Right cardiac atrium (tissue), 5 donors: ENCODE measurements at regions not wholly inside any gene's neighbourhood (a gene's known extent, or its start where the extent isn't known, plus 50 kb on each side); places are given as distances from the start of the nearest gene placed in this dataset.
"Not testable (repeated sequence)": the region's sequence is repeated elsewhere in the genome, so short reads cannot be mapped to it uniquely, and the experiment has no call there.

Source experiments
- ATAC-seq, 2 donors: fragments of 200-7000 bp; cut with Tn5 transposase; one replicate each; pipeline versions ENCODE4 v1.8.0 to v1.9.1; 2020; ENCODE audit warnings: moderate library complexity in 2 of 2, mild to moderate bottlenecking in 1 of 2
- DNase-seq, 3 donors: peaks; one replicate each; pipeline ENCODE4 v3.0.0-alpha.2; 2020
- H3K27ac ChIP-seq: one replicate; pipeline ENCODE4 v1.5.1; 2013; ENCODE audit warnings: mild to moderate bottlenecking, low read length, control low read depth, moderate library complexity
- H3K27me3 ChIP-seq: one replicate; pipeline ENCODE4 v1.6.1; 2013; ENCODE audit not compliant: control insufficient read depth, insufficient read depth
- H3K4me1 ChIP-seq: one replicate; pipeline ENCODE4 v1.6.1; 2013; ENCODE audit warnings: low read length; ENCODE audit not compliant: control insufficient read depth, insufficient read depth
- H3K4me3 ChIP-seq: one replicate; pipeline ENCODE4 v1.5.1; 2013; ENCODE audit warnings: low read length, control low read depth
- H3K9me3 ChIP-seq: one replicate; pipeline ENCODE4 v1.6.1; 2013; ENCODE audit warnings: low read length; ENCODE audit not compliant: control insufficient read depth
- WGBS: extraction: QIAGEN DNeasy Blood & Tissue Kit; methylation state at CpG from one replicate; pipeline ENCODE4 v1.1.7; 2013; 5-methylcytosine and 5-hydroxymethylcytosine counted together
- intact Hi-C, 4 donors: fragments of 100-400 bp; cut with DNase I; formaldehyde crosslinking; loops; one replicate each; pipeline versions ENCODE4 v1.11.0 to v1.14.0; 2022 to 2023
- donor health status: healthy with polysubstance abuse.
- donor health status: DM: no; HTN: yes; CAD: no.
- donor health status: DM: no; HTN: no; CAD: no.
- donor health status: DM: no; HTN: yes; CAD: no; lungs with severe emphysema.
- donor health status: DM: yes; HTN: yes; CAD: no.

DNA sequence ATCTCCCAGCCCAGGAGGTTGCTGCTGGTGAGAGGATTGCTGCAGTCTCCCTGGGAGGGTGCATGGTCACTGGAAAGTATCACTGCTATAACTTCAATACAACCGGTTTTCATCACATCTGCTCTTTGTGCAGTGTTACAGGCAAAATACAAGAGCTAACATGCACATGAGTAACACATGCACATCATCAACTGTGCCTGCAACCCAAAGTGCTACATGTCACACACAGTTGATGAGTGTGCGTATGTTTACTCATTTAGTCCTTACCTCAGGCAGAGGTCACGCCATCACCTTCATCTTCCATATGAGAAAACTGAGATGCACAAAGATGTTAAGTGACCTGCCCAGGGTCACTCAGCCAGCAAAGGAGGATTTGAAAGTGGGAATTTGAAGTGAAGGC is 277.7 kb downstream of the FAM72C start:
- WGBS = 79% methylated on average over 3 of the region's 3 CpGs
- H3K4me3 ChIP-seq = no peak overlapping the region
- no peaks in the 10 kb centered on the region for H3K4me1 ChIP-seq
- no peak for DNase-seq
- no peak overlapping the region for H3K27ac ChIP-seq
- no peak for ATAC-seq
- intact Hi-C loops = no loop called here
- no peaks in the 10 kb centered on the region for H3K27me3 ChIP-seq
- no peaks in the 10 kb centered on the region for H3K9me3 ChIP-seq

DNA sequence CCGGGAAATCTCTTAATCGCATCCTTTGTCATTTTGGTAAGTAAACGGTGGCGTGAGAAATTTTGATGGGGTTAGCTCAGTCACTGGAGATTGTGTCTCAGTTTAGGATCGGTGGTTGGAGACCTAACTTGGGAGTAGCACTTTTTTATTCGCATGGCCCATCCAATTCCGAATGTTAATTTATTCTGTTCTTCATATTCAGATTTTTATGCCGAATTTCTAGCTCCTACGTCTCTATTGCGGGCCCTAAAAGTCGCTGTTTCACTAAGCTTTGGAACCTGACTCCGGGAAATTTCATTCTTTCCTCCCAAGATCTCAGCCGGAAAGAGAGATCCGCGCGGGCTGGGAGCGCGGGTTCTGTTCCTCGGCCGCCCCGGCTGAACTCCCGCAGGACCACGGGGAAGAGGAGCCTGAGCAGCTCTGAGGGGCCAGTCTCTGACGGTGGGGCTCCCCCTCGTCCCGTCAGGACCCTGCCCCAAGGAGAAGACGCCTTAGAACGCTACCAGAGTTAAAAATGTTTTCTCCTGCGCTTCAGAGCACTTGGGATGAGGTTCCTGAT is 279.7 kb downstream of the FAM72C start:
- 12% methylated on average over 29 of the region's 29 CpGs for WGBS
- no peak overlapping the region for H3K4me3 ChIP-seq
- no peak overlapping the region for H3K27ac ChIP-seq
- no peaks in the 10 kb centered on the region for H3K9me3 ChIP-seq
- ATAC-seq = no peak
- no peaks in the 10 kb centered on the region for H3K4me1 ChIP-seq
- no peak for DNase-seq
- intact Hi-C loops = no loop called here
- no peaks in the 10 kb centered on the region for H3K27me3 ChIP-seq

DNA sequence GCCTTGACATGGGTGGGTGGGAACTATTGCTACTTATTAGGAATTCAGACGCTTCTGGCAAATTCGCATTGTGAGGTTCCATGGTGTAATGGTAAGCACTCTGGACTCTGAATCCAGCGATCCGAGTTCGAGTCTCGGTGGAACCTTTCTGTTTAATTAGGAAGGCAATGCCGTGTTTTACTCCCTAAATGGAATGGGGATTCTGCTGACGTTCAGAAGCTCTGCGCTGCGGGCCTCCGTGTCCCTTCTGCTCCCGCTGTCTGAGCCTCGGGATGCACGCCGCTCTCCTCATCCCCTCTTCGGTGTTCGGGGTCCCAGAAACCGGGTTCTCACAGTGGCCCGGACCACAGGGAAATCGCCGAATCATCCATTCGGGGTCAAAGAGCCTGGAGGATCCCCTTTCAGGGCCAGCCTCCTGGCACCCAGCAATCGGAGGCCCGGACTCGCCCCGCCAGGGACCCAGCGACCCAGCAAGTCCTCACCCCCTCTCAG is 280.3 kb downstream of the FAM72C start:
- Histone ChIP-seq H3K27ac (no peak overlapping the region), H3K4me1 (no peaks in the 10 kb centered on the region), H3K27me3 (no peaks in the 10 kb centered on the region), H3K9me3 (no peaks in the 10 kb centered on the region), H3K4me3 (no peak overlapping the region)
- ATAC-seq (no peak), DNase-seq (no peak)
- intact Hi-C loops = no loop called here
- WGBS = 16% methylated on average over 27 of the region's 27 CpGs

DNA sequence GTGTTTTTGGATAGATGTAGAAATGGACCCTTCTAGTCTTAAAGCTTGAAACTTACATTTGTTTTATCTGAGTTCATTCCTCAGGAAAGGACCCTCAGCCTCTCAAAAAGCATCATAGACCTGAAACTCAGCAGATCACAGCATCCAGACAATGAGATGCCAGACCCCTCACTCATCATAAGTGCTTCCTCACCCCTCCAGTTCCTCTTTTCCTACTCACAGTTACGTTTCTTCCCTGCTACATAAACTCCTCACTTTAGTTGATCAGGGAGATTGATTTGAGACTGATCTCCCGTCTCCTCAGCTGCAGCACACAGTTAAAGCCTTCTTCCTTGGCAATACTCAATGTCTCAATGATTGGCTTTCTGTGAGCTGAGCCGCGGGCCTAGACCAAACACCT is 282.0 kb downstream of the FAM72C start:
- no peak overlapping the region for H3K27ac ChIP-seq
- WGBS = 70% methylated on average over 4 of the region's 4 CpGs
- ATAC-seq (no peak), DNase-seq (no peak)
- intact Hi-C loops = no loop called here
- H3K4me1 ChIP-seq = no peaks in the 10 kb centered on the region
- H3K27me3 ChIP-seq = no peaks in the 10 kb centered on the region
- no peak overlapping the region for H3K4me3 ChIP-seq
- no peaks in the 10 kb centered on the region for H3K9me3 ChIP-seq

DNA sequence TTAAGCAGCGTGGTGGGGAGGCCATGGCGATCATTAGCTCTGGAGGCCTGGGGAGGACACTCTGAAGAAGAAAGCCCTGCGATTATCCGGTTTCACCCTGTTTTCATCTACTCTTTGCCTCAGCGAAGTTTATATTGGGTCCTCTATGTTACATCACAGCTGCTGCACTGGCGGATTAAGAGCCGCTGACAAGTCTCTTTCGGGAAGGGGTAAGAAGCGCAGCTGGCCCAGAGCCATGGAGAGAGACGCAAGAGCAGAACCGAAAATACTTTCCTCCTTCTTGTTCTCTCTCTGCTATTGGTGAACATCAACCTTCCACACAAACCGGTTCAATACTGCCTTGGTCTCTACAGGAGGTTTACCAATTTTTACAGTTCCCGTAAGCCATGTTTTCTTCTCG is 291.5 kb downstream of the FAM72C start:
- ATAC-seq (no peak), DNase-seq (no peak)
- H3K4me3 ChIP-seq = no peak overlapping the region
- no peaks in the 10 kb centered on the region for H3K9me3 ChIP-seq
- H3K27me3 ChIP-seq = no peaks in the 10 kb centered on the region
- no peak overlapping the region for H3K27ac ChIP-seq
- 84% methylated on average over 14 of the region's 14 CpGs for WGBS
- H3K4me1 ChIP-seq = no peaks in the 10 kb centered on the region
- intact Hi-C loops = no loop called here

DNA sequence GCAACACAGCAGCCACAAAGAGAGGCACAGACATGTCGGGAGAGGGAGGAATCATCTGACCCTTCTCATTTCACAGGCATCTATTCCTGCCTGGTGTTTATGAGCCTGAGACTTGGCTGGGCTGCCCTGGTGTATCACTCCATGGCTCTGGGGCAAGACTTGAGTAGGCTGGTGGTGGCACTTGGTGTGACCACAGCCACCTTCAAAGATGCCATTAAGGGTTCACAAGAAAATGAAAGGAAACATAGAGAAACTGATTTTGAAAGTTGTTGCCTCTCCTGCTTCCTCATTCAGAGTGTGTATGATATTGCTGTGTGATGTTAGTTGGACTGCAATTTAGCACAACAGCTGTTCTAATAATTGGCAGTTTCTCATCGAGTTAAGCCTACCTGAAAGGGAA is 298.8 kb downstream of the FAM72C start:
- WGBS = 68% methylated on average over 2 of the region's 2 CpGs
- H3K4me1 ChIP-seq = no peaks in the 10 kb centered on the region
- intact Hi-C loops = no loop called here
- no peak overlapping the region for H3K4me3 ChIP-seq
- H3K27me3 ChIP-seq = no peaks in the 10 kb centered on the region
- DNase-seq (no peak), ATAC-seq (no peak)
- no peak overlapping the region for H3K27ac ChIP-seq
- no peaks in the 10 kb centered on the region for H3K9me3 ChIP-seq

DNA sequence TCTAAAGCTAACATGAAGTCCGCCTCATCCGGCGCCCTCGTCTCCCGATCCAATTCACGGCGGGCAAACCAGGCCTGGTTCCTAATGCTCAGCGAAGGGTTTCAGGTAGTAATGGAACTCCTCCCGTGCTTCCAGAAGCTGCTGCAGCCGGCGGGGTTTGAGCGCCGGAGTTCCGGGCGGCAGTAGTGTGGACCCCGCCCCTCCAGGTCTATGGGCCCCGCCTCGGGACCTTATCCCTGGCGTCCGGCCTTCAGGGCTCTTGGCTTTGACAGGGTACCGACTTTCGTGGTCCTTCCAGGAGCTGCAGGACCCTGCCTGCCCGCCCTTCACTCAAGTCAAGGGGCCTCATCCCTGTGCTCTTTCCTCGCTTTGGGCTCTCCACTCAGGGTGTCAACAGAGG is 304.1 kb downstream of the FAM72C start:
- no peaks in the 10 kb centered on the region for H3K4me1 ChIP-seq
- no peak for DNase-seq
- intact Hi-C loops = no loop called here
- no peak for ATAC-seq
- WGBS = 36% methylated on average over 24 of the region's 24 CpGs
- H3K4me3 ChIP-seq = no peak overlapping the region
- H3K9me3 ChIP-seq = no peaks in the 10 kb centered on the region
- no peaks in the 10 kb centered on the region for H3K27me3 ChIP-seq
- no peak overlapping the region for H3K27ac ChIP-seq

DNA sequence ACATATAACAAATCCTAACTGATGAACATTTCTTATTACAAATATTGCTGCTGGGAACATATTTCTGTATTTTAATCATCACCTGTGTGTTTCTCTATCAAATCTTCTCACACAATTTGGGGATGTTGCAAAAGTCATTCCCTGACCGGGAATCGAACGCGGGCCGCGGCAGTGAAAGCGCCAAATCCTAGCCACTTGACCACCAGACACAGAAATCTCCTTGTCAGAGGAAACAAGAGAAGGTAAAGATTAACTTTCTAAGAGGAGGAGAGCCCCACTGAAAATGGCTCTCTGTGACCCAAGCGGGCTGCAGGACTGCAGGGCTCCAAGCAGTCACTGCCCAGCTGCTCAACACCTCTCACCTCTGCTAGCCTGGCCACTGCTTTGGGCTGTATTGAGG is 304.9 kb downstream of the FAM72C start:
- Histone ChIP-seq H3K27ac (no peak overlapping the region), H3K4me3 (no peak overlapping the region), H3K4me1 (no peaks in the 10 kb centered on the region), H3K27me3 (peaks cover 2% of the 10 kb centered on the region), H3K9me3 (no peaks in the 10 kb centered on the region)
- 79% methylated on average over 8 of the region's 8 CpGs for WGBS
- intact Hi-C loops = no loop called here
- DNase-seq (no peak), ATAC-seq (no peak)

DNA sequence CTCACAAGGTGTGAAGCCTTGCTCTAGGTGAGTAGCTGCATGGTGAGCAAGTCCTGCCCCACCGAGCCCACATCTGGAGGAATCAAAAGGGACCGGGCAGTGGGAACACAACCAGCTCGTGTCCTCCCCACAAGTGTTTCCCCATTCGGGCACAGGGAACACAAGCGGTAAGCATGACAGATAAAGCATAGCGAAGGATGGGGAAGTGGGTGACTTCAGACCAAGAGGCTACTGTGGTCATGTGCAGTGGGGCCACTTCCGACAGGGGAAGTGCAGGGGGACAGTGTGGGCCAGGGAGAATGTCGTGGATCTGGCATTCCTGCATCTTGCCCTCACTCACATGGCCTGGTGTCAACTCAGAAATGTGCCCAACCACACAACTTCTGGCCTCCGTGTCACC is 306.2 kb downstream of the FAM72C start:
- Histone ChIP-seq H3K4me1 (no peaks in the 10 kb centered on the region), H3K9me3 (no peaks in the 10 kb centered on the region), H3K4me3 (no peak overlapping the region), H3K27me3 (peaks cover 2% of the 10 kb centered on the region), H3K27ac (no peak overlapping the region)
- 57% methylated on average over 9 of the region's 9 CpGs for WGBS
- no peak for DNase-seq
- no peak for ATAC-seq
- intact Hi-C loops = no loop called here

DNA sequence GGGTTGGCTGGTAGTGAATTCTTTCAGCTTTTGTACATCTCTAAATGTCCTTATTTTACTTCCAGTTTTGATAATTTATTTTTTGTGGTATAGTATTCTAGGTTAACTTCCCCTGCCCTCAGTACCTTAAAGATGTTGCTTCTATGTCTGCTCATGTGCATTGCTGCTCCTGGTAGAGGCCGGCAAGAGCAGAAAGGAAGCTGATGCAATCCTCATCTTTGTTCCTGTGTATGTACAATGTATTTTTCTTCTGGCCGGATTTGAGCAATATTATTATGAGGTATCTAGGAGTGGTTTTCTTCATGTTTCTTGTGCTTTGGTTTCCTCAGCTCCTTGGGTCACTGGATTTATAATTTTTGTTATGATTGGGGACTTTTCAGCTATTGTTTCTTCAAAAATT is 308.7 kb downstream of the FAM72C start:
- ATAC-seq, intact Hi-C loops, H3K4me1 ChIP-seq, H3K4me3 ChIP-seq, H3K9me3 ChIP-seq, DNase-seq, H3K27ac ChIP-seq, H3K27me3 ChIP-seq: not testable (repeated sequence)
- WGBS = 44% methylated on average over 2 of the region's 2 CpGs

DNA sequence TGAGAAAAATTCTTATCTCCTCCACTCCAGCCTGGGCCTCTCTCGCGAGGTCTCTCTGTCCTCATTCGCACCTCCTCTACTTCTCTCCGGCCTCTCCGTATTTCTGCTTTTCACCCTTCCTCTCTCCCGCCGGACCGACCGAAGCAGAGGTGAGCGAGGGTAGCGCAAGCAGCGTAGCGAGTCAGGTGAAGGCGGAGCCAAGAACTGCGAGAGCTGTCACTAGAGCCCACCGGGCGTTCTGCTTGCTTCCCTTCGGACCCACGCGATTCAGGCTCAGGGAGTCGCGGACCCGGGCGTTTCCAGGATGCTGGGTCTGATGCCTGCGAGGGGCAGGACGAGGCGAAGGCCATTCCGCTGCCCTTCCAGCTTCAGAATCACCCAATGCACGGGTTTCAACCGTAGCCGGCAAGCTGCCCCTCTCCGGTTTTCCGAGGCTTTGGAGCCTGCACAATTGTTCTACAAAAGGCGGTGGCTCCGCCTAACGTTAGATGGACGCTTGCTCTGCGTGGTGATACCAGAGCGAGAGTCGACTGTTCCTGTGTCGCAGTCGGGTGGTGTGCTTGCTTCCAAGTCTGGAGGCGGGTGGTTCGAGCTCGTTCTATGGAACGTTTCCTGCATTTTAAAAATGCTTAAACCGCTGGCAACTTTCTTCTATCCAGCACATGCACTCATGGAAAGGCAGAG is 310.2 kb downstream of the FAM72C start:
- Histone ChIP-seq H3K27me3 (peaks cover 2% of the 10 kb centered on the region), H3K4me3 (peak overlapping the region; percentile 29)
- peak; percentile 19 to 65 for ATAC-seq

More for the DNA sequence above, 310.2 kb downstream of the FAM72C start:
- no peak for DNase-seq
- WGBS = 2% methylated on average over 47 of the region's 47 CpGs
- intact Hi-C loops = no loop called here
- Histone ChIP-seq H3K4me1 (no peaks in the 10 kb centered on the region), H3K27ac (no peak overlapping the region), H3K9me3 (peaks cover 2% of the 10 kb centered on the region)
